Transverse colon (tissue), 4 donors: ENCODE measurements at regions not wholly inside any gene's neighbourhood (a gene's known extent, or its start where the extent isn't known, plus 50 kb on each side); places are given as distances from the start of the nearest gene placed in this dataset.

Experiments
- DNase-seq: peaks from one replicate; pipeline ENCODE4 v3.0.0-alpha.2; 2019
- H3K27ac ChIP-seq, 4 donors: fragments of 200-600 bp; sonication (generic); 2 replicates each; pipeline ENCODE4 v1.5.1; 2016 to 2018; ENCODE audit warnings: inconsistent platforms in 4 of 4
- H3K27me3 ChIP-seq: fragments of 200-600 bp; sonication (generic); 2 replicates; pipeline ENCODE4 v1.5.1; 2017; ENCODE audit warnings: inconsistent platforms
- H3K36me3 ChIP-seq, 4 donors: fragments of 200-600 bp; sonication (generic); 2 replicates each; pipeline ENCODE4 v1.5.1; 2017 to 2019; ENCODE audit warnings: inconsistent platforms in 4 of 4
- H3K4me1 ChIP-seq, 4 donors: fragments of 200-600 bp; sonication (generic); 2 replicates each; pipeline ENCODE4 v1.5.1; 2017 to 2020; ENCODE audit warnings: inconsistent platforms in 4 of 4
- H3K4me3 ChIP-seq, 4 donors: fragments of 200-600 bp; sonication (generic); 1 replicate in 1 of 4; 2 replicates in 3 of 4; pipeline versions ENCODE4 v1.5.1 to v1.6.1; 2017 to 2019; ENCODE audit warnings: inconsistent platforms in 4 of 4
- H3K9me3 ChIP-seq, 2 donors: fragments of 200-600 bp; sonication (generic); 2 replicates each; pipeline ENCODE4 v1.5.1; 2017 to 2019; ENCODE audit warnings: inconsistent platforms in 2 of 2
- EP300 ChIP-seq: sonication (generic); formaldehyde crosslinking; IDR thresholded peaks from one replicate; pipeline ENCODE4 v1.6.1; 2017; ENCODE audit warnings: antibody characterized with exemption, low read depth
- POLR2A ChIP-seq: fragments of 450-650 bp; IDR thresholded peaks from one replicate; pipeline ENCODE4 v1.6.1; 2016; ENCODE audit warnings: antibody characterized with exemption, mild to moderate bottlenecking, moderate library complexity
- POLR2AphosphoS5 ChIP-seq, 3 donors: sonication (generic); formaldehyde crosslinking; IDR thresholded peaks; one replicate each; pipeline ENCODE4 v1.6.1; 2016; ENCODE audit warnings: antibody characterized with exemption in 3 of 3
- WGBS, 2 donors: methylation state at CpG; one replicate each; pipeline ENCODE4 v1.1.5; 2018; ENCODE audit warnings: low coverage in 1 of 2; 5-methylcytosine and 5-hydroxymethylcytosine counted together
- in situ Hi-C, 4 donors: fragments of 200-750 bp; cut with MboI; loops; one replicate each; pipeline versions ENCODE4 v1.15.0 to v1.15.1; 2017; ENCODE audit warnings: low sequenced_read_pairs in 3 of 4, low pct_ligation_motif_present in 1 of 4, low pct_unique_long_range_greater_than_20kb in 1 of 4
- intact Hi-C: fragments of 100-400 bp; cut with DNase I; formaldehyde crosslinking; loops from one replicate; pipeline ENCODE4 v1.15.1; 2023; ENCODE audit warnings: low total_unique reads
- TF ChIP-seq, protein P1 (sequence below), 5 experiments: fragments of 200-600 bp in 3 of 5; fragments of 450-650 bp in 2 of 5; sonication (generic) in 3 of 5; IDR thresholded peaks; 1 replicate in 2 of 5; 2 replicates in 3 of 5; pipeline ENCODE4 v1.5.1; 2016 to 2017; ENCODE audit warnings: antibody characterized with exemption in 5 of 5, inconsistent platforms in 3 of 5, mild to moderate bottlenecking in 2 of 5, moderate library complexity in 1 of 5

DNA sequence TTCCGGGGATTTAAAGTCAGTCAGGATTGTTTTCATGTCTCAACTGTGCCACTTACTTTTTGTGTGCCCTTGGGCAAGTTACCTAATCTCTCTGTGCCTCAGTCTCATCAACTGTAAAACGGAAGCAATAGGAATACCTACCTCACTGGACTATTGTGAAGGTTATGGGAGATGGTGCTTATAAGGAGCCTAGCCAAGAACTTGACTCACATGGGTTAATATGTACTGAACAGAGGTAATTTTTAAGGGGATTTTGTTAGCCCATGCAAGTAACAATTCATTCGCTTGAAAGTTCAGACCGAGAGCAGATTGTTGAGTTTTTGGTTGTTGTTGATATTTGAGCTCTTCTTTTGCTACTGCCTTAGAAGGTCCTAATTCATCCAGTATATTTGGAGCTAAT, 202.9 kb downstream of the ZNF365 start:
- in situ Hi-C loops (loop anchor here in 3 of 4 donors (25.0 kb wide), 2 partner anchors 510 to 1160 kb away; no protein-coding TSS in a partner anchor), intact Hi-C loops (no loop called here)
- no peaks in the 10 kb centered on the region for H3K4me1 ChIP-seq
- TF ChIP-seq, protein P1, sequence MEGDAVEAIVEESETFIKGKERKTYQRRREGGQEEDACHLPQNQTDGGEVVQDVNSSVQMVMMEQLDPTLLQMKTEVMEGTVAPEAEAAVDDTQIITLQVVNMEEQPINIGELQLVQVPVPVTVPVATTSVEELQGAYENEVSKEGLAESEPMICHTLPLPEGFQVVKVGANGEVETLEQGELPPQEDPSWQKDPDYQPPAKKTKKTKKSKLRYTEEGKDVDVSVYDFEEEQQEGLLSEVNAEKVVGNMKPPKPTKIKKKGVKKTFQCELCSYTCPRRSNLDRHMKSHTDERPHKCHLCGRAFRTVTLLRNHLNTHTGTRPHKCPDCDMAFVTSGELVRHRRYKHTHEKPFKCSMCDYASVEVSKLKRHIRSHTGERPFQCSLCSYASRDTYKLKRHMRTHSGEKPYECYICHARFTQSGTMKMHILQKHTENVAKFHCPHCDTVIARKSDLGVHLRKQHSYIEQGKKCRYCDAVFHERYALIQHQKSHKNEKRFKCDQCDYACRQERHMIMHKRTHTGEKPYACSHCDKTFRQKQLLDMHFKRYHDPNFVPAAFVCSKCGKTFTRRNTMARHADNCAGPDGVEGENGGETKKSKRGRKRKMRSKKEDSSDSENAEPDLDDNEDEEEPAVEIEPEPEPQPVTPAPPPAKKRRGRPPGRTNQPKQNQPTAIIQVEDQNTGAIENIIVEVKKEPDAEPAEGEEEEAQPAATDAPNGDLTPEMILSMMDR (IDR thresholded peaks at IDR 0.05), result no peak
- TF ChIP-seq POLR2A, result no peak
- no peak for TF ChIP-seq POLR2AphosphoS5 (IDR thresholded peaks at IDR 0.05)
- TF ChIP-seq EP300, result no peak
- H3K36me3 ChIP-seq, result no peaks in the 10 kb centered on the region
- H3K27ac ChIP-seq, result no peak overlapping the region
- H3K9me3 ChIP-seq, result no peaks in the 10 kb centered on the region
- H3K27me3 ChIP-seq, result no peaks in the 10 kb centered on the region
- DNase-seq, result no peak
- 73 to 90% methylated on average over 2 to 4 of the region's 4 CpGs for WGBS, 2 donors
- H3K4me3 ChIP-seq, result no peak overlapping the region

DNA sequence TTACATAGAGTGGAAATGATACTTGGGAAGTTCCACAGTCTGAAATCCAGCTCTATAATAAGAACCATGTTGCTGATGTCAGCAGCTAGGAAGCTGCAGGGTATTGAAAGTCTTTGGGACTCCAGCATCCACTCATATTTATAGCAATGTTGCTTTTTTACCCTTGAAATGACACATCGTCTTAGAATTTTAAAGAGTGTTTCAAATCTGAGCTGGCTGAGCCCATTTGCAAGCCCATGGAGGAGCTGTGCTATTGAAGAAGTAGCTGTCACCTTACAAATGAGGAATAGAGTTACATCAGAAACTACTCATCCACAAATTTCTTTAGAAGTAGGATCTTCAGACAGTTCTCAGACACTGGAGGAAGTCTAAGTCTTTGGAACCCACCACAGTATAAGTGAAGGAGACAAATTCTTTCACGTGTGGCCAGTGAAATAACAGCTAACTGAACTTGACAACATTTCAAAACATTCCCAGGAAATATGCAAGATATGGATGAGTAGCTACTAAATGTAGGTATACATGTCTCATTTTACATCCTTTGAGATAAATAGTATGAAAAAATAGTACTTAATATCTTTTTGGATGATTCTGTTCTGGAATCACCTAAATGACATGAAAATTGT, 203.6 kb downstream of the ZNF365 start:
- DNase-seq, result no peak
- 50 to 59% methylated on average over 2 of the region's 2 CpGs for WGBS, 2 donors
- in situ Hi-C loops, result loop anchor here in 3 of 4 donors (25.0 kb wide), 2 partner anchors 510 to 1160 kb away; no protein-coding TSS in a partner anchor
- Histone ChIP-seq H3K9me3 (no peaks in the 10 kb centered on the region), H3K36me3 (no peaks in the 10 kb centered on the region), H3K27me3 (no peaks in the 10 kb centered on the region), H3K27ac (no peak overlapping the region), H3K4me1 (no peaks in the 10 kb centered on the region), H3K4me3 (no peak overlapping the region)
- intact Hi-C loops, result no loop called here
- TF ChIP-seq EP300 (no peak), POLR2A (no peak), POLR2AphosphoS5 (IDR thresholded peaks at IDR 0.05) (no peak)
- TF ChIP-seq, protein P1 (IDR thresholded peaks at IDR 0.05), result no peak

DNA sequence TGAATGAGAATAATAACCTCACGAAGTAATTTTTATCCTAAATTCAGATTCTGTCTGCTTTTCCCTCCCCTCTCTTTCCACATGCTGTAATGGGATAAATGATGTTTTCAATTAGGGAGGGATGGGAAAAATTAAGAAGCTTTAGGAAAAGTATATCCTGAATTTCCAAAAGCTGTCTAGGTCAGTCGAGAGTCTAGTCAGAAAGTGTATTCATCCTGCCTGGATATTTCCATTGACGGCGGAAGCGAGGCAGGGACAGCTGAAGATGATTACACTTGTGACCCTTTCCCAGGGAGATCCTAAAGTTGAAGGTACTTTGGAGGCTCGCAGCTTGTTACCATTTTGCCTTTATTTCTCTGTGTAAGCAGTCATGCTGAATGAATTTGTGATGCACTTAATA, 204.1 kb downstream of the ZNF365 start:
- intact Hi-C loops, result no loop called here
- 89% methylated on average over 6 of the region's 6 CpGs for WGBS, 2 donors

DNA sequence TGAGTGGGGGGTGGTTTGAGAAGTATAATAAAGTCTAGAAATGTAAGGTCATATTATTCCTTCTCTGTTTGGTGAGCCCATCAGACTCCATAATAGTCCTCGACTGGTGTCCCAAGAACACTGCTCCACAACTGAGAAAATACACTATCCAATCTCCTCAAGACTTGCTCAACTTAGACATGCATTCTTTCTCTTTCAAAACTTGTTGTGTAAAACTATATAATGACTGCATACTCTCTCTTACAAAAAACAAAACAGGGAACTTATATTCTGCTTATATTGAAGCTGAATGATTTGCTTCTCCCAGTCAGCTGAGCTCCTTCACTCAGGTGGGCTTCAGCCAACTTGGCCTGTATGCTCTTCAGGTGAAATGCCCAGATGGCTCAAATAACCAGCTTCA, 204.7 kb downstream of the ZNF365 start:
- H3K9me3 ChIP-seq, result no peaks in the 10 kb centered on the region
- in situ Hi-C loops, result loop anchor here in 3 of 4 donors (25.0 kb wide), 2 partner anchors 508 to 1158 kb away; no protein-coding TSS in a partner anchor
- H3K27me3 ChIP-seq, result no peaks in the 10 kb centered on the region
- H3K4me3 ChIP-seq, result no peak overlapping the region
- H3K4me1 ChIP-seq, result peaks cover 0 to 5% (median 0%) of the 10 kb centered on the region in 4 donors
- 80 to 83% methylated on average over 1 of the region's 1 CpG for WGBS, 2 donors
- no peak for DNase-seq
- no peak overlapping the region for H3K27ac ChIP-seq
- intact Hi-C loops, result no loop called here
- no peaks in the 10 kb centered on the region for H3K36me3 ChIP-seq
- TF ChIP-seq POLR2A (no peak), POLR2AphosphoS5 (IDR thresholded peaks at IDR 0.05) (no peak), EP300 (no peak)
- TF ChIP-seq, protein P1 (IDR thresholded peaks at IDR 0.05), result no peak

More for the DNA sequence above, 204.1 kb downstream of the ZNF365 start:
- DNase-seq, result no peak
- TF ChIP-seq POLR2A, result no peak
- no peak for TF ChIP-seq POLR2AphosphoS5 (IDR thresholded peaks at IDR 0.05)
- no peak for TF ChIP-seq EP300
- TF ChIP-seq, protein P1 (IDR thresholded peaks at IDR 0.05), result no peak
- Histone ChIP-seq H3K4me1 (peaks cover 0 to 3% (median 0%) of the 10 kb centered on the region in 4 donors), H3K4me3 (no peak overlapping the region), H3K36me3 (no peaks in the 10 kb centered on the region), H3K27ac (no peak overlapping the region), H3K27me3 (no peaks in the 10 kb centered on the region), H3K9me3 (no peaks in the 10 kb centered on the region)
- in situ Hi-C loops, result loop anchor here in 3 of 4 donors (25.0 kb wide), 2 partner anchors 509 to 1159 kb away; no protein-coding TSS in a partner anchor
